Left lung (tissue), 4 donors: ENCODE measurements at regions not wholly inside any gene's neighbourhood (a gene's known extent, or its start where the extent isn't known, plus 50 kb on each side); places are given as distances from the start of the nearest gene placed in this dataset.
"Not testable (repeated sequence)": the region's sequence is repeated elsewhere in the genome, so short reads cannot be mapped to it uniquely, and the experiment has no call there.

Experiments
- ATAC-seq: fragments of 200-7000 bp; cut with Tn5 transposase; one replicate; pipeline ENCODE4 v1.9.1; 2020; ENCODE audit warnings: moderate library complexity
- DNase-seq, 4 donors: peaks; one replicate each; pipeline ENCODE4 v3.0.0-alpha.2; 2013 to 2020
- H3K27ac ChIP-seq, 2 donors: fragments of 200-600 bp; sonication (generic) in 1 of 2; one replicate each; pipeline versions ENCODE4 v1.5.0 to v1.8.0; 2020 to 2021
- H3K27me3 ChIP-seq, 2 donors: fragments of 200-600 bp; sonication (generic) in 1 of 2; one replicate each; pipeline versions ENCODE4 v1.5.0 to v1.8.0; 2020 to 2021
- H3K36me3 ChIP-seq, 2 donors: fragments of 200-600 bp; sonication (generic) in 1 of 2; one replicate each; pipeline versions ENCODE4 v1.5.0 to v1.8.0; 2020 to 2021
- H3K4me1 ChIP-seq, 2 donors: fragments of 200-600 bp; one replicate each; pipeline ENCODE4 v1.8.0; 2021
- H3K4me3 ChIP-seq, 2 donors: fragments of 200-600 bp; sonication (generic) in 1 of 2; one replicate each; pipeline versions ENCODE4 v1.5.0 to v1.8.0; 2020 to 2021; ENCODE audit warnings: mild to moderate bottlenecking in 1 of 2
- H3K9me3 ChIP-seq, 2 donors: fragments of 200-600 bp; sonication (generic) in 1 of 2; one replicate each; pipeline versions ENCODE4 v1.5.0 to v1.8.0; 2020 to 2021
- CTCF ChIP-seq, 2 donors: fragments of 200-600 bp; sonication (generic) in 1 of 2; IDR thresholded peaks; one replicate each; pipeline versions ENCODE4 v1.5.0 to v1.8.0; 2021; ENCODE audit warnings: antibody characterized with exemption in 2 of 2
- intact Hi-C, 2 donors: fragments of 100-400 bp; cut with DNase I; formaldehyde crosslinking; loops; one replicate each; pipeline versions ENCODE4 v1.11.2 to v1.14.2; 2022
- donor health status: DM: no; HTN: yes; CAD: no.
- donor health status: DM: no; HTN: no; CAD: no.

GRCh38 chr20:53776858-53777257 is 183.2 kb upstream of the ZNF217 start:
- Histone ChIP-seq H3K4me1 (peaks cover 0 to 4% of the 10 kb centered on the region in 2 donors), H3K36me3 (no peaks in the 10 kb centered on the region), H3K9me3 (no peaks in the 10 kb centered on the region), H3K27ac (no peak overlapping the region), H3K27me3 (no peaks in the 10 kb centered on the region), H3K4me3 (no peak overlapping the region)
- TF ChIP-seq CTCF (IDR thresholded peaks at IDR 0.05) = no peak
- DNase-seq = no peak
- ATAC-seq = no peak
- intact Hi-C loops = no loop called here

- intact Hi-C loops = no loop called here
- ATAC-seq (peak; percentile 41), DNase-seq (no peak)
- H3K4me1 ChIP-seq = peaks cover 0 to 4% of the 10 kb centered on the region in 2 donors
- peak overlapping the region; percentile 40 to 54 for H3K27ac ChIP-seq
- TF ChIP-seq CTCF (IDR thresholded peaks at IDR 0.05) = no peak
- no peak overlapping the region for H3K4me3 ChIP-seq
- H3K9me3 ChIP-seq = no peaks in the 10 kb centered on the region
- no peaks in the 10 kb centered on the region for H3K36me3 ChIP-seq
- no peaks in the 10 kb centered on the region for H3K27me3 ChIP-seq
Measured at GRCh38 chr20:53774461-53775203, 181.0 kb upstream of the ZNF217 start.

- no peaks in the 10 kb centered on the region for H3K36me3 ChIP-seq
- TF ChIP-seq CTCF (IDR thresholded peaks at IDR 0.05) = no peak
- H3K27ac ChIP-seq = peak overlapping the region; percentile 40 to 54
- H3K9me3 ChIP-seq = no peaks in the 10 kb centered on the region
- DNase-seq (no peak), ATAC-seq (peak; percentile 85)
- H3K27me3 ChIP-seq = no peaks in the 10 kb centered on the region
- H3K4me3 ChIP-seq = no peak overlapping the region
- intact Hi-C loops = no loop called here
- peaks cover 0 to 4% of the 10 kb centered on the region in 2 donors for H3K4me1 ChIP-seq
Measured at GRCh38 chr20:53773792-53774401, 180.3 kb upstream of the ZNF217 start.

GRCh38 chr20:53773066-53773791 is 179.6 kb upstream of the ZNF217 start:
- intact Hi-C loops, H3K9me3 ChIP-seq, ATAC-seq, H3K4me1 ChIP-seq, H3K4me3 ChIP-seq, H3K27me3 ChIP-seq, DNase-seq, H3K36me3 ChIP-seq: not testable (repeated sequence)
- peak overlapping the region; percentile 18 to 54 for H3K27ac ChIP-seq

- H3K4me3 ChIP-seq = no peak overlapping the region
- ATAC-seq = no peak
- no peak for TF ChIP-seq CTCF (IDR thresholded peaks at IDR 0.05)
- H3K36me3 ChIP-seq = no peaks in the 10 kb centered on the region
- H3K27me3 ChIP-seq = no peaks in the 10 kb centered on the region
- peaks cover 0 to 1% of the 10 kb centered on the region in 2 donors for H3K4me1 ChIP-seq
- intact Hi-C loops = no loop called here
- no peak for DNase-seq
- H3K27ac ChIP-seq = no peak overlapping the region
- no peaks in the 10 kb centered on the region for H3K9me3 ChIP-seq
Measured at GRCh38 chr20:53769041-53769440, 175.4 kb upstream of the ZNF217 start.
